ENCODE measurements at regions not wholly inside any gene's neighbourhood (a gene's known extent, or its start where the extent isn't known, plus 50 kb on each side); places are given as distances from the start of the nearest gene placed in this dataset.

GRCh38 chr9:23412458-23412857, 413.6 kb downstream of the ELAVL2 start:
- H2BK5ac ChIP-seq (ENCODE audit: low read depth, low read length, poor library complexity, severe bottlenecking), result no peak overlapping the region
- H4K20me1 ChIP-seq (ENCODE audit: insufficient read depth, low read length), result no peaks in the 10 kb centered on the region
- dilution Hi-C loops (cut with HindIII; ENCODE audit: low sequenced_read_pairs, unreplicated experiment), result no loop called here
- H3K36me3 ChIP-seq (ENCODE audit: control insufficient read depth, insufficient read depth, low read length), result no peaks in the 10 kb centered on the region
- no peak overlapping the region for H3K23ac ChIP-seq (ENCODE audit: low read depth, low read length)
- no peak overlapping the region for H3K4me2 ChIP-seq (ENCODE audit: low read depth, low read length)
- H3K18ac ChIP-seq (ENCODE audit: low read depth, low read length), result no peak overlapping the region
- intact Hi-C loops (cut with micrococcal nuclease), result no loop called here
- POLR2A ChIA-PET (ENCODE audit: unreplicated experiment), result no interaction called here
- H3K9ac ChIP-seq (ENCODE audit: low read depth, low read length), result no peak overlapping the region
- H3K9me3 ChIP-seq (ENCODE audit: control insufficient read depth, insufficient read depth, low read length), result no peaks in the 10 kb centered on the region; the same call in 1 of the 2 replicates
- no peaks in the 10 kb centered on the region for H3K79me1 ChIP-seq (ENCODE audit: low read depth in 1 of 2, low read length in 2 of 2)
- BruUV-seq (replicated peaks), result no TSS peak
- H2AK5ac ChIP-seq (ENCODE audit: low read depth, low read length), result no peak overlapping the region
- H3K27ac ChIP-seq (ENCODE audit: insufficient read depth, low read length), result no peak overlapping the region
- H3K27me3 ChIP-seq (ENCODE audit: control insufficient read depth, insufficient read depth, low read length), result no peaks in the 10 kb centered on the region
- no peak for ATAC-seq (ENCODE audit: low read depth)
- H4K5ac ChIP-seq (ENCODE audit: low read depth, low read length), result no peak overlapping the region
- WGBS, 2 experiments (ENCODE audit: extremely low coverage in 2 of 2, insufficient read length in 1 of 2), result 0% methylated on average over 1 of the region's 3 CpGs; no CpG with 5 or more reads in 1 of the 2 experiments
- no peaks in the 10 kb centered on the region for H3K4me1 ChIP-seq (ENCODE audit: control insufficient read depth, insufficient read depth, low read length)
- CTCF ChIA-PET, result no interaction called here
- DNase-seq, result no peak
- no peak overlapping the region for H3K14ac ChIP-seq (replicated peaks; ENCODE audit: low read depth, low read length)
- H4K91ac ChIP-seq (ENCODE audit: insufficient read depth, low read depth, low read length), result no peak overlapping the region
- no peak overlapping the region for H2BK20ac ChIP-seq (ENCODE audit: low read depth, low read length)
- no peak overlapping the region for H3K4ac ChIP-seq (ENCODE audit: low read depth, low read length)
- no peak overlapping the region for H2BK120ac ChIP-seq (ENCODE audit: low read depth, low read length)
- H3K9me1 ChIP-seq (ENCODE audit: insufficient read depth, low read length), result no peaks in the 10 kb centered on the region
- H3K4me3 ChIP-seq (ENCODE audit: insufficient read depth, low read depth, low read length), result no peak overlapping the region
- TF ChIP-seq MXI1 (IDR thresholded peaks at IDR 0.05; ENCODE audit: borderline replicate concordance, low read depth, low read length), result no peak
- no peak for TF ChIP-seq CTCF (conservative IDR thresholded peaks at IDR 0.05; ENCODE audit: low read depth, low read length)
- TF ChIP-seq CEBPB (IDR thresholded peaks at IDR 0.05; ENCODE audit: low read depth, low read length), result no peak
- TF ChIP-seq MAZ (IDR thresholded peaks at IDR 0.05; ENCODE audit: borderline replicate concordance, low read depth, low read length), result no peak
- TF ChIP-seq USF2 (IDR thresholded peaks at IDR 0.05; ENCODE audit: low read depth, low read length), result no peak
- no peak for TF ChIP-seq SMC3 (IDR thresholded peaks at IDR 0.05; ENCODE audit: low read depth, low read length)
- TF ChIP-seq RAD21 (IDR thresholded peaks at IDR 0.05; ENCODE audit: low read length), result no peak
- TF ChIP-seq BHLHE40 (IDR thresholded peaks at IDR 0.05; ENCODE audit: low read depth, low read length), result no peak
- no peak for TF ChIP-seq RCOR1 (IDR thresholded peaks at IDR 0.05; ENCODE audit: insufficient replicate concordance, low read length)
- TF ChIP-seq FOS (IDR thresholded peaks at IDR 0.05; ENCODE audit: low read depth, low read length), result no peak
- TF ChIP-seq POLR2A (IDR thresholded peaks at IDR 0.05; ENCODE audit: low read depth, low read length), result no peak
- no peak for TF ChIP-seq MAFK (IDR thresholded peaks at IDR 0.05; ENCODE audit: low read depth, low read length)
- TF ChIP-seq, protein P1, sequence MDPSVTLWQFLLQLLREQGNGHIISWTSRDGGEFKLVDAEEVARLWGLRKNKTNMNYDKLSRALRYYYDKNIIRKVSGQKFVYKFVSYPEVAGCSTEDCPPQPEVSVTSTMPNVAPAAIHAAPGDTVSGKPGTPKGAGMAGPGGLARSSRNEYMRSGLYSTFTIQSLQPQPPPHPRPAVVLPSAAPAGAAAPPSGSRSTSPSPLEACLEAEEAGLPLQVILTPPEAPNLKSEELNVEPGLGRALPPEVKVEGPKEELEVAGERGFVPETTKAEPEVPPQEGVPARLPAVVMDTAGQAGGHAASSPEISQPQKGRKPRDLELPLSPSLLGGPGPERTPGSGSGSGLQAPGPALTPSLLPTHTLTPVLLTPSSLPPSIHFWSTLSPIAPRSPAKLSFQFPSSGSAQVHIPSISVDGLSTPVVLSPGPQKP (IDR thresholded peaks at IDR 0.05; ENCODE audit: borderline replicate concordance, low read depth, low read length), result no peak
- TF ChIP-seq NFE2L2 (IDR thresholded peaks at IDR 0.05; ENCODE audit: low read depth, low read length), result no peak
- no peak for TF ChIP-seq CHD1 (IDR thresholded peaks at IDR 0.05; ENCODE audit: low read depth, low read length)
- TF ChIP-seq RFX5 (IDR thresholded peaks at IDR 0.05; ENCODE audit: low read depth, low read length), result no peak
- no peak overlapping the region for H2AFZ ChIP-seq (replicated peaks; ENCODE audit: low read length, poor library complexity)
- in situ Hi-C loops (cut with MboI; ENCODE audit: low sequenced_read_pairs), result no loop called here
- H2BK15ac ChIP-seq (ENCODE audit: low read depth, low read length), result no peak overlapping the region
- H2AK9ac ChIP-seq (replicated peaks; ENCODE audit: low read depth, low read length, poor library complexity), result no peak overlapping the region
- H4K8ac ChIP-seq (ENCODE audit: low read depth in 2 of 2, low read length in 2 of 2), result no peak overlapping the region
- H3K56ac ChIP-seq (ENCODE audit: extremely low read depth, insufficient read depth, low read length), result no peak overlapping the region

Data from IMR-90 (cell line).